ENCODE measurements at regions not wholly inside any gene's neighbourhood (a gene's known extent, or its start where the extent isn't known, plus 50 kb on each side); places are given as distances from the start of the nearest gene placed in this dataset.
"Not testable (repeated sequence)": the region's sequence is repeated elsewhere in the genome, so short reads cannot be mapped to it uniquely, and the experiment has no call there.

DNA sequence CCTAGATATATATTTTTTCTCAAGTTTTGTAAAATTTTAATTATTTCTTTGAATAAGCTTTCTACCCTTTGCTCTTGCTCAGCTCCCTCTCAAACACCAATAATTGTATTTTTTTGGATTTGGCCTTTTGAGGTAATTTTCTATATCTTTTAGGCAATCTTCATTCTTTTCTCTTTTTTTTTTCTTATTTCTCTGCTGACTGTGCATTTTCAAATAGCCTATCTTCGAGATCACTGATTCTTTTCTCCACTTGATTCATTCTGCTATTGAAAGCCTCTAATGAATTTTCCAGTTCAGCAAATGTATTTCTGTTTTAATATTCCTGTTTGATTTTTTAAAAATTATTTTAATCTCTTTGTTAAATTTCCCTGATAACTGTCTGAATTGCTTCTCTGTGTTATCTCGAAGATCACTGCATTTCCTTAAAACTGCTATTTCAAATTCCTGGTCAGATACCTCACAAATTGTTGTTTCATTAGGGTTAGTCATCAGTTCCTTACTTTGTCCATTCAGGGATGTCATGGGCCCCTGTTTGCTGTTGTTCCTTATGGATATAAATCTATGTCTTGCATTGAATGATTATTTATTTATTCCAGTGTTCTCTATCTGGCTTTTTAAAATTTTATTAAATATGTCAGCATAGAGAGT is 100.1 kb upstream of the UNC5B start:
- H3K36me3 ChIP-seq (ENCODE audit: low read depth) = no peaks in the 10 kb centered on the region
- ATAC-seq (ENCODE audit: low read depth) = no peak
- no peak overlapping the region for H3K27ac ChIP-seq (ENCODE audit: poor library complexity, severe bottlenecking)
- TF ChIP-seq, protein P1, sequence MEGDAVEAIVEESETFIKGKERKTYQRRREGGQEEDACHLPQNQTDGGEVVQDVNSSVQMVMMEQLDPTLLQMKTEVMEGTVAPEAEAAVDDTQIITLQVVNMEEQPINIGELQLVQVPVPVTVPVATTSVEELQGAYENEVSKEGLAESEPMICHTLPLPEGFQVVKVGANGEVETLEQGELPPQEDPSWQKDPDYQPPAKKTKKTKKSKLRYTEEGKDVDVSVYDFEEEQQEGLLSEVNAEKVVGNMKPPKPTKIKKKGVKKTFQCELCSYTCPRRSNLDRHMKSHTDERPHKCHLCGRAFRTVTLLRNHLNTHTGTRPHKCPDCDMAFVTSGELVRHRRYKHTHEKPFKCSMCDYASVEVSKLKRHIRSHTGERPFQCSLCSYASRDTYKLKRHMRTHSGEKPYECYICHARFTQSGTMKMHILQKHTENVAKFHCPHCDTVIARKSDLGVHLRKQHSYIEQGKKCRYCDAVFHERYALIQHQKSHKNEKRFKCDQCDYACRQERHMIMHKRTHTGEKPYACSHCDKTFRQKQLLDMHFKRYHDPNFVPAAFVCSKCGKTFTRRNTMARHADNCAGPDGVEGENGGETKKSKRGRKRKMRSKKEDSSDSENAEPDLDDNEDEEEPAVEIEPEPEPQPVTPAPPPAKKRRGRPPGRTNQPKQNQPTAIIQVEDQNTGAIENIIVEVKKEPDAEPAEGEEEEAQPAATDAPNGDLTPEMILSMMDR (IDR thresholded peaks at IDR 0.05; ENCODE audit: poor library complexity, severe bottlenecking) = no peak
- peaks cover 5% of the 10 kb centered on the region for H3K9me3 ChIP-seq (ENCODE audit: severe bottlenecking)
- DNase-seq (ENCODE audit: low spot score) = no peak
- H3K4me3 ChIP-seq (ENCODE audit: severe bottlenecking) = no peak overlapping the region
- no peaks in the 10 kb centered on the region for H3K27me3 ChIP-seq (ENCODE audit: insufficient read depth, poor library complexity, severe bottlenecking)
- no peaks in the 10 kb centered on the region for H3K4me1 ChIP-seq (ENCODE audit: insufficient read depth, poor library complexity, severe bottlenecking)

DNA sequence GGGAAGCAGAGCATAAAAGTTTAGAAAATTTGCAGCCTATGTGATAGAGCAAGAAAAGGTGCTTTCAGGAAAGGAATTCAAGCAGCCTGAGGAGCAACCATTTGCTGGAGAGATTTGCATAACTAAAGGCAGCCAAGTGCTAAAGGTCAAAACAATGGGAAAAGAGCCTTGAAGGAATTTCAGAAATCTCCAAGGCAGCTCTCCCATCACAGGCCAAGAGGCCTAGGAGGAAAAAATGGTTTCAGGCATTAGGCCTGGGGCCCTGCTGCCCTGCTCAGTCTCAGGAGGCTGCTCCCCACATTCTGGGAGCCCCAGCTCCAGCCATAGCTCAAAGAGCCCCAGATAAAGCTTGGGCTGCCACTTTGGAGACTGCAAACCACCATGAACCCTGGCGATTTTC is 95.9 kb upstream of the UNC5B start:
- ATAC-seq (ENCODE audit: low read depth) = no peak
- H3K27me3 ChIP-seq (ENCODE audit: insufficient read depth, poor library complexity, severe bottlenecking) = no peaks in the 10 kb centered on the region
- H3K27ac ChIP-seq (ENCODE audit: poor library complexity, severe bottlenecking) = no peak overlapping the region
- H3K36me3 ChIP-seq (ENCODE audit: low read depth) = no peaks in the 10 kb centered on the region
- H3K4me1 ChIP-seq (ENCODE audit: insufficient read depth, poor library complexity, severe bottlenecking) = no peaks in the 10 kb centered on the region
- H3K9me3 ChIP-seq (ENCODE audit: severe bottlenecking) = peaks cover 5% of the 10 kb centered on the region
- no peak for DNase-seq (ENCODE audit: low spot score)
- H3K4me3 ChIP-seq (ENCODE audit: severe bottlenecking) = no peak overlapping the region
- TF ChIP-seq, protein P1 (IDR thresholded peaks at IDR 0.05; ENCODE audit: poor library complexity, severe bottlenecking) = no peak

DNA sequence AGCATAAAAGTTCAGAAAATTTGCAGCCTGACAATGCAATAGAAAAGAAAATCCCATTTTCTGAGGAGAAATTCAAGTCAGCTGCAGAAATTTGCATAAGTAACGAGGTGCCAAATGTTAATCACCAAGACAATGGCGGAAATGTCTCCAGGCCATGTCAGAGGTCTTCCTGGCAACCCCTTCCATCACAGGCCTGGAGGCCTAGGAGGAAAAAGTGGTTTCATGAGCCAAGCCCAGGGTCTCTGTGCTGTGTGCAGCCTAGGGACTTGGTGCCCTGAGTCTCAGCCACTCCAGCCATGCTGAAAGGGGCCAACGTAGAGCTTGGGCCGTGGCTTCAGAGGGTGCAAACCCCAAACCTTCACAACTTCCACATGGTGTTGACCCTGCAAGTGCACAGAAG is 94.8 kb upstream of the UNC5B start:
- not testable (repeated sequence) for H3K4me3 ChIP-seq (ENCODE audit: severe bottlenecking); H3K9me3 ChIP-seq (ENCODE audit: severe bottlenecking); H3K4me1 ChIP-seq (ENCODE audit: insufficient read depth, poor library complexity, severe bottlenecking); H3K36me3 ChIP-seq (ENCODE audit: low read depth); H3K27me3 ChIP-seq (ENCODE audit: insufficient read depth, poor library complexity, severe bottlenecking); H3K27ac ChIP-seq (ENCODE audit: poor library complexity, severe bottlenecking); ATAC-seq (ENCODE audit: low read depth); DNase-seq (ENCODE audit: low spot score)

DNA sequence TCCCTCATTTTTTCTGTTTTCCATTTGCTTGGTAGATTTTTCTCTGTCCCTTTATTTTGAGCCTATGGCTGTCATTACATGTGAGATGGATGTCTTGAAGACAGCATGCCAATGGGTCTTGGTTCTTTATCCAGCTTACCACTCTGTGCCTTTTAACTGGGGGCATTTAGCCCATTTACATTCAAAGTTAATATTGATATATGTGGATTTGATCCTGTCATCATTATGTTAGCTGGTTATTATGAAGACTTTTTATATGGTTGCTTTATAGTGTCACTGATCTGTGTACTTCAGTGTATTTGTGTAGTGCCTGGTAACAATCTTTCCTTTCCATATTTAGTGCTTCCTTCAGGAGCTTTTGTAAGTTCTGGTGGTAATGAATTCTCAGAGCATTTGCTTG is 89.3 kb upstream of the UNC5B start:
- H3K36me3 ChIP-seq (ENCODE audit: low read depth) = no peaks in the 10 kb centered on the region
- no peak overlapping the region for H3K4me3 ChIP-seq (ENCODE audit: severe bottlenecking)
- no peaks in the 10 kb centered on the region for H3K4me1 ChIP-seq (ENCODE audit: insufficient read depth, poor library complexity, severe bottlenecking)
- H3K9me3 ChIP-seq (ENCODE audit: severe bottlenecking) = peaks cover 2% of the 10 kb centered on the region
- TF ChIP-seq, protein P1 (IDR thresholded peaks at IDR 0.05; ENCODE audit: poor library complexity, severe bottlenecking) = no peak
- ATAC-seq (ENCODE audit: low read depth) (no peak), DNase-seq (ENCODE audit: low spot score) (no peak)
- no peak overlapping the region for H3K27ac ChIP-seq (ENCODE audit: poor library complexity, severe bottlenecking)
- H3K27me3 ChIP-seq (ENCODE audit: insufficient read depth, poor library complexity, severe bottlenecking) = peaks cover 11% of the 10 kb centered on the region

DNA sequence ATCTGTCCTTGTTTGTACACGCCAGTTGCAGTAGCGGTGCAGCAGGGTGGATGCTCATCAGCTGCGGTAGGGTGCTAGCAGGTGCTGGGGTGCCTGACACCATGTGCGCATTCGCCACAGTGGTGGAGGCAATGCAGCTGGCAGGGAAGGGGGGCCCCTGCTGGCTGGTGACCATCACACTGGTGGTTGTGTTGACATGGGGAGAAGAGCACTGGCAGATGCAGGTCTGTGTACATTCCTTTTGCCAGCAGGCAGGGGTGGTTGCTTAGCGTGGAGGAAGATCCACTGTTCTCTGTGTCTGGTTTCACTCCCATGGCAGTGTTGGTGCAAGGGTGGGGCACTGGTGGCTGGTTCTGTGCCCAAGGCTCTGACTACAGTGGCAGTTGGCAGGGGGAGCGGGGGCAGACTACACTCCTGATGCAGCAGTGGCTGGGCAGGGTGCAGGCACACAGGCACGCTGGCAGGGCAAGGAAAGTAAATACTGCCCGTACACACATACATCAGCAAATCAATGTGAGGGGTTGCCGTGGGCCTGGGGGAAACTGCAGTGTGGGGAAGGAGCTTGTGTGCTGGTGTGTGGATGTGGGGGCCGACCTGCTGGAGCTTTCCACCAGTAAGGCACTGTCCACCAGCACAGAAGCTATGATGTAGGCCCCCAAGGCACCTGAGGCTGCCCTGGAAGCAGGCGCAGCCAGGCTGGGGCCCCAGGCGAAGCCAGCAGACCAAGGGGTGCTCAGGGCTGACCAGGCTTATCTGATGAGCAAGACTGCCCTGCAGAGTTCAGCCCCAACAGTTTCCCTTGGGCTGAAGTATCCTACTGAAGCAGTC is 87.2 kb upstream of the UNC5B start:
- no peak for DNase-seq (ENCODE audit: low spot score)
- TF ChIP-seq, protein P1 (IDR thresholded peaks at IDR 0.05; ENCODE audit: poor library complexity, severe bottlenecking) = no peak

More for the DNA sequence above, 87.2 kb upstream of the UNC5B start:
- Histone ChIP-seq H3K27me3 (ENCODE audit: insufficient read depth, poor library complexity, severe bottlenecking) (peaks cover 11% of the 10 kb centered on the region), H3K4me1 (ENCODE audit: insufficient read depth, poor library complexity, severe bottlenecking) (no peaks in the 10 kb centered on the region), H3K36me3 (ENCODE audit: low read depth) (no peaks in the 10 kb centered on the region), H3K9me3 (ENCODE audit: severe bottlenecking) (peaks cover 2% of the 10 kb centered on the region), H3K4me3 (ENCODE audit: severe bottlenecking) (no peak overlapping the region), H3K27ac (ENCODE audit: poor library complexity, severe bottlenecking) (no peak overlapping the region)
- no peak for ATAC-seq (ENCODE audit: low read depth)

Data from RWPE2 (cell line).